ENCODE measurements at regions not wholly inside any gene's neighbourhood (a gene's known extent, or its start where the extent isn't known, plus 50 kb on each side); places are given as distances from the start of the nearest gene placed in this dataset.

DNA sequence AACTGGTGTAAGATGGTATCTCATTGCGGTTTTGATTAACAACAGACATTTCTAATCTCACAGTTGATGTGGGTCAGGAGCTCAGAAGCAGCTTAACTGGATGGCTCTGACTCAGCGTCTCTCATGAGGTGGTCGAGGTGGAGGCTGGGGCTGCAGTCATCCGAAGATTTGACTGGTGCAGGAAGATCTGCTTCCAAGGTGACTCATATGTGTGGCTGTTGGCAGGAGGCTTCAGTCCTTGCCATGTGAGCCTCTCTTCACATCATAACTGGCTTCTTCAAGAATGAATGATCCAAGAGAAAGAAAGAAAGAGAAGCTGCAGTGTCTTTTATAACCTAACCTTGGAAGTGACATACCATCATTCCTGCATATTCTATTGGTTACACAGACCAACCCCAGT is 376.1 kb downstream of the SEC14L1 start:
- H3K27me3 Mint-ChIP-seq (ENCODE audit: low read depth), result no peaks in the 10 kb centered on the region
- H3K27ac Mint-ChIP-seq (ENCODE audit: unreplicated experiment), result no peak overlapping the region
- no peak for DNase-seq (ENCODE audit: low read depth, low spot score)
- H3K4me3 Mint-ChIP-seq, result no peak overlapping the region
- TF ChIP-seq, protein P1, sequence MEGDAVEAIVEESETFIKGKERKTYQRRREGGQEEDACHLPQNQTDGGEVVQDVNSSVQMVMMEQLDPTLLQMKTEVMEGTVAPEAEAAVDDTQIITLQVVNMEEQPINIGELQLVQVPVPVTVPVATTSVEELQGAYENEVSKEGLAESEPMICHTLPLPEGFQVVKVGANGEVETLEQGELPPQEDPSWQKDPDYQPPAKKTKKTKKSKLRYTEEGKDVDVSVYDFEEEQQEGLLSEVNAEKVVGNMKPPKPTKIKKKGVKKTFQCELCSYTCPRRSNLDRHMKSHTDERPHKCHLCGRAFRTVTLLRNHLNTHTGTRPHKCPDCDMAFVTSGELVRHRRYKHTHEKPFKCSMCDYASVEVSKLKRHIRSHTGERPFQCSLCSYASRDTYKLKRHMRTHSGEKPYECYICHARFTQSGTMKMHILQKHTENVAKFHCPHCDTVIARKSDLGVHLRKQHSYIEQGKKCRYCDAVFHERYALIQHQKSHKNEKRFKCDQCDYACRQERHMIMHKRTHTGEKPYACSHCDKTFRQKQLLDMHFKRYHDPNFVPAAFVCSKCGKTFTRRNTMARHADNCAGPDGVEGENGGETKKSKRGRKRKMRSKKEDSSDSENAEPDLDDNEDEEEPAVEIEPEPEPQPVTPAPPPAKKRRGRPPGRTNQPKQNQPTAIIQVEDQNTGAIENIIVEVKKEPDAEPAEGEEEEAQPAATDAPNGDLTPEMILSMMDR (conservative IDR thresholded peaks at IDR 0.05), result no peak
- H3K9me3 Mint-ChIP-seq, result peaks cover 9% of the 10 kb centered on the region
- H3K4me1 Mint-ChIP-seq, result no peaks in the 10 kb centered on the region
- H3K36me3 Mint-ChIP-seq (ENCODE audit: low read depth), result peaks cover 1% of the 10 kb centered on the region

DNA sequence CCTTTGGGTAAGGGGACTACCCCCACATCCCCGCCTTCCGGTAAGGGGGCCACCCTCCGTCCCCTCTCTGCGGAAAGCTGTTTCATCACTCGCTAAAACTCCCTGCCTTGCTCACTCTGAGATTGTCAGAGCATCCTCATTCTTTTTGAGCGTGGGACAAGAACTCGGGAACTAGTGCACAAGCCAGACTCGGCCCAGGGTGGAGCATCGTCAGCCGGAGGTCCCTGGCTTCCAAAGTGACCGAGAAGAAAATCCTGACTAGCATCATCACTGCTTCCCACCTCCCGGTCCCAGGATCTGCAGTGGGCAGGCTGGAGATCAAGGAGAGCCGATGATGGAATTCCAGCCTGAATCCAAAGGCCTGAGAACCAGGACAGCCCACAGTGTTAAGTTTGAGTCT is 380.3 kb downstream of the SEC14L1 start:
- Mint-ChIP-seq H3K36me3 (ENCODE audit: low read depth) (no peaks in the 10 kb centered on the region), H3K9me3 (peaks cover 2% of the 10 kb centered on the region), H3K27me3 (ENCODE audit: low read depth) (no peaks in the 10 kb centered on the region), H3K4me3 (no peak overlapping the region), H3K27ac (ENCODE audit: unreplicated experiment) (no peak overlapping the region), H3K4me1 (no peaks in the 10 kb centered on the region)
- DNase-seq (ENCODE audit: low read depth, low spot score), result no peak
- TF ChIP-seq, protein P1 (conservative IDR thresholded peaks at IDR 0.05), result no peak

GRCh38 chr17:77523540-77523939 is 382.8 kb downstream of the SEC14L1 start:
- TF ChIP-seq, protein P1 (conservative IDR thresholded peaks at IDR 0.05), result no peak
- H3K4me1 Mint-ChIP-seq, result peaks cover 4% of the 10 kb centered on the region
- no peak for DNase-seq (ENCODE audit: low read depth, low spot score)
- H3K27ac Mint-ChIP-seq (ENCODE audit: unreplicated experiment), result no peak overlapping the region
- peaks cover 2% of the 10 kb centered on the region for H3K9me3 Mint-ChIP-seq
- peaks cover 4% of the 10 kb centered on the region for H3K27me3 Mint-ChIP-seq (ENCODE audit: low read depth)
- H3K36me3 Mint-ChIP-seq (ENCODE audit: low read depth), result peaks cover 4% of the 10 kb centered on the region
- no peak overlapping the region for H3K4me3 Mint-ChIP-seq

DNA sequence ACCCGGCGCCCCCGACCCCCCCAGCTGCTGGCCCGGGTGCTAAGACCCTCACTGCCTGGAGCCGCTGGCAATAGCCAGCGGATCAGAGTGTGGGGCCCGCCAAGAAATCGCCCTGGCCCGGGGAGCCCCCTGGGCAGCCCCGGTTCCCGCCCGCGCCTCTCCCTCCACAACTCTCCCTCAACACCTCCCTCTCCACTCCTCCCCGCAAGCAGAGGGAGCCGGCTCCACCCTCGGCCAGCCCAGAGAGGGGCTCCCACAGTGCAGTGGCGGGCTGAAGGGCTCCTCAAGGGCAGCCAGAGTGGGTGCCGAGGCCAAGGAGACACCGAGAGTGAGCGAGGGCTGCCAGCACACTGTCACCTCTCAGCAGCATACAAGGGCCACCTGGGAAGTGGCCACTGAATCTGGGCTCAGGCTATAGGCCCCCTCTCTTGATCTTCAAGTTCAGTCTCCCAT is 385.5 kb downstream of the SEC14L1 start:
- Mint-ChIP-seq H3K27me3 (ENCODE audit: low read depth) (peaks cover 13% of the 10 kb centered on the region), H3K27ac (ENCODE audit: unreplicated experiment) (no peak overlapping the region), H3K4me1 (peaks cover 4% of the 10 kb centered on the region), H3K36me3 (ENCODE audit: low read depth) (peaks cover 4% of the 10 kb centered on the region), H3K4me3 (no peak overlapping the region), H3K9me3 (peaks cover 2% of the 10 kb centered on the region)
- no peak for DNase-seq (ENCODE audit: low read depth, low spot score)
- TF ChIP-seq, protein P1 (conservative IDR thresholded peaks at IDR 0.05), result no peak

- Mint-ChIP-seq H3K4me1 (peaks cover 4% of the 10 kb centered on the region), H3K36me3 (ENCODE audit: low read depth) (peaks cover 4% of the 10 kb centered on the region), H3K4me3 (no peak overlapping the region), H3K9me3 (peaks cover 2% of the 10 kb centered on the region), H3K27me3 (ENCODE audit: low read depth) (peaks cover 13% of the 10 kb centered on the region), H3K27ac (ENCODE audit: unreplicated experiment) (no peak overlapping the region)
- TF ChIP-seq, protein P1 (conservative IDR thresholded peaks at IDR 0.05), result no peak
- no peak for DNase-seq (ENCODE audit: low read depth, low spot score)
Observed at GRCh38 chr17:77526728-77527350, 386.1 kb downstream of the SEC14L1 start.

All from neural crest cell (in vitro differentiated cells).